GM10248 (cell line): ENCODE measurements at regions not wholly inside any gene's neighbourhood (a gene's known extent, or its start where the extent isn't known, plus 50 kb on each side); places are given as distances from the start of the nearest gene placed in this dataset.

ENCODE experiments used
- CTCF ChIA-PET: fragments of 300-600 bp; sonication (Branson Sonifier 250); formaldehyde crosslinking; extraction: SDS; loops from one replicate; lab custom pipeline; 2021; ENCODE audit warnings: antibody characterized with exemption; lab: Yijun Ruan, JAX
- POLR2A ChIA-PET: fragments of 350-650 bp; sonication (Branson Sonifier 250); formaldehyde crosslinking; extraction: SDS; loops from one replicate; lab custom pipeline; 2020; ENCODE audit warnings: antibody characterized with exemption; lab: Yijun Ruan, JAX
- DNase-seq: peaks from one replicate; pipeline ENCODE4 v3.0.0; 2012; ENCODE audit errors: extremely low spot score
- TF ChIP-seq, protein P1 (sequence below): IDR thresholded peaks from 2 replicates; pipeline ENCODE4 v1.5.1; 2012; ENCODE audit warnings: mild to moderate bottlenecking, low read depth; ENCODE audit errors: extremely low read depth, missing control alignments, control extremely low read depth

DNA sequence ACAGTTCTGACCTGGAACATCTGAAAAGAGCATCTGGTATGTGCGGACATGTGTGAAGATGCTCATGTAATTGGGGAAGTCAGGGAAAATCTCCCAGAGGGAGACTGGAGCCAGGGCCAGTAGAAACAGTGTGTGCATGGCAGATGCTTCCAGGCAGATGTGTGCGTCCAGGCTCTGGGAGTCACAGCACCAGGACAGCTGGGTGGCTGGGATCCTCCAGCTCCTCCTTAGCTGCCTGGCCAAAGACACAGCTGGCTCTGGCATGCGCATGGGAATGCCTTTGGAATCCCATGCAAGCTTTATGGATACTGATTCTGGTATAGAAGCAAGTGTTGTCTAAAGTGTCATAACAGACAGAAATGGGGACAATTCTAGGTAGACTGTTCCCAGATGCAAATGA is 369.7 kb downstream of the INSIG2 start:
- TF ChIP-seq, protein P1, sequence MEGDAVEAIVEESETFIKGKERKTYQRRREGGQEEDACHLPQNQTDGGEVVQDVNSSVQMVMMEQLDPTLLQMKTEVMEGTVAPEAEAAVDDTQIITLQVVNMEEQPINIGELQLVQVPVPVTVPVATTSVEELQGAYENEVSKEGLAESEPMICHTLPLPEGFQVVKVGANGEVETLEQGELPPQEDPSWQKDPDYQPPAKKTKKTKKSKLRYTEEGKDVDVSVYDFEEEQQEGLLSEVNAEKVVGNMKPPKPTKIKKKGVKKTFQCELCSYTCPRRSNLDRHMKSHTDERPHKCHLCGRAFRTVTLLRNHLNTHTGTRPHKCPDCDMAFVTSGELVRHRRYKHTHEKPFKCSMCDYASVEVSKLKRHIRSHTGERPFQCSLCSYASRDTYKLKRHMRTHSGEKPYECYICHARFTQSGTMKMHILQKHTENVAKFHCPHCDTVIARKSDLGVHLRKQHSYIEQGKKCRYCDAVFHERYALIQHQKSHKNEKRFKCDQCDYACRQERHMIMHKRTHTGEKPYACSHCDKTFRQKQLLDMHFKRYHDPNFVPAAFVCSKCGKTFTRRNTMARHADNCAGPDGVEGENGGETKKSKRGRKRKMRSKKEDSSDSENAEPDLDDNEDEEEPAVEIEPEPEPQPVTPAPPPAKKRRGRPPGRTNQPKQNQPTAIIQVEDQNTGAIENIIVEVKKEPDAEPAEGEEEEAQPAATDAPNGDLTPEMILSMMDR: no peak
- no peak for DNase-seq
- POLR2A ChIA-PET: no interaction called here
- CTCF ChIA-PET: interaction anchor here (1.7 kb wide), 1 partner anchor 10 kb away, joined by 4 read pairs; no protein-coding TSS in a partner anchor

DNA sequence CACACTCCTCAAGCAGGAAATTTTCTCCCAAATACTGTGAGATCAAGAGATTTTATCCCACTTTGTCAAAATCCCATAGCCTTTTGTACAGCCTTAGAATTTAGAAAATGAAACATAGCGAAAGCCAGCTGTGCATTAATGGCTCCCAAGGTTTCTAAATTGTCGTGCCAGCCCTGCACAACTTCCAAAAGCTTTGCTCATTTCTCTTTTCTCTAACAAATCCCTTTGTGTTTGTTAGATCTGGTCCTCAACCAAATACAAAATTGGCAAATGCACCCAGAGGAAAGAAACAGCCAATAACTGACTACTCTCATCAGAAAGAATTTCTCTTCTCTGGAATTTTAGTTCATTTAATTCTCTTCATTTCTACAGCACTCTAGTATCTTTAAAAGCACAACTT is 361.1 kb downstream of the INSIG2 start:
- ChIA-PET POLR2A (no interaction called here), CTCF (interaction anchor here (1.1 to 1.4 kb wide), 2 partner anchors 11 to 110 kb away, joined by 3 to 4 read pairs; no protein-coding TSS in a partner anchor)
- TF ChIP-seq, protein P1: no peak
- no peak for DNase-seq

DNA sequence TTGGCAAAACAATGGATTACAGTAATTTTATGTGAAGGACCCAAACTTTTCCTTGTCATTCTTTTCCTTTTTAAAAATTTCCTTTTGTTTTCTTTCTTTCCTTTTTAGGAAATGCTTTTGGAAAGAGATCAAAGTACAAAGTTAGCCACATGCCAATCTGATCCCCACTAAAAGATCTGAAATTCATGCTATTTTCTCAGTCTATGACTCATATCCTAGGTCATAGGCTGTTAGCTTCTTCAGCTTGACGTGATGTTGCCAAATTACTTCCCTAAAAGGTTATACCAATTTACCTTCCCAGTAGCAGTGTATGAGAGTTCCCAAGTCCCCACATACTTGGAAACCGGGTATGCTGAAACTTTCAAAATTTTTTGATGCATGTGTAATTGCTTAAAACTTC is 355.3 kb downstream of the INSIG2 start:
- CTCF ChIA-PET: no interaction called here
- DNase-seq: no peak
- TF ChIP-seq, protein P1: no peak

DNA sequence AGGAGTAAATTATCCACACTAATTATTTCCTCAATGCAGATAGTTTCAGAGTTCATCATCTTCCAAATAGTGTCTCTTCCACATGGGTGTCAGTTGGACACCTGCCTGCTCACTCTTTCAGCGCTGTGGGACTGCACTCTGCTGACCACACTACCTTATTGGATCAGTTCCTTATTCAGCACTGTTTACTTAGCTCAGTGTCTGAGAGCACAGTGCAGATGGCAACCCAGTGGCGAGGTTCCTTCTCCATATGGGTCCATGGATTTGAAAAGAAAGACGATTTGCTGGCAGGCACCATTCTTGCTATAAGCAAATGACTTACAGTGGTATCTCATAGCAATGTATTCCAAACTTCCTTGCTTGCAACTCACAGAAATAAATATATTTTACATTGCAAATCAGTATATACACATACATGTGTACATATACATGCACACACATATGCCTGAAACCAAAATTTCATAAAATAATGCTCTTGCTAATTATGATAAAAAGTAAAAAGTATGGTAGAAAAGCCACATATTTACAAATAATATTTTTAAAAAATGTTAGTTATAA is 354.8 kb downstream of the INSIG2 start:
- no peak for DNase-seq
- ChIA-PET POLR2A (no interaction called here), CTCF (no interaction called here)
- TF ChIP-seq, protein P1: no peak

More for the DNA sequence above, 355.3 kb downstream of the INSIG2 start:
- POLR2A ChIA-PET: no interaction called here

DNA sequence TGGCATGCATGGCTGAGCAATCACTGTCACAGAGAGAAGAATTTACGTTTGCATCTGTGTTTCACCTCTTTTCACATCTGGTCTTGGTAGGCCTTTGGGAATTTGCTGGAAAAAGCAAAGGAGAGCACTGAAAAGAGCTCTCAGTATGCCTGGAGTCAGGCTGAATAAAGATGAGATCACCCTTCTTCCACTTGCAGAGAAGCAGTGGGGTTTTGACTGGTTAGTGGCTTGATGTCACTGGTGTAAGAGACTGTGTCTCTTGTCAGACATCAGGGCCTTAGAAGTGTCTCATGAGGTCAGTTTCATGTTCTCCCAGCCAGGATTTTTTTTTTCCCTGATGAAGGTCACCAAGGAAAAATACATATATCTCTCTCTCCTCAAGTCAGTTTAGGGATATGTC is 353.8 kb downstream of the INSIG2 start:
- CTCF ChIA-PET: no interaction called here
- no peak for DNase-seq
- TF ChIP-seq, protein P1: no peak
- POLR2A ChIA-PET: no interaction called here

DNA sequence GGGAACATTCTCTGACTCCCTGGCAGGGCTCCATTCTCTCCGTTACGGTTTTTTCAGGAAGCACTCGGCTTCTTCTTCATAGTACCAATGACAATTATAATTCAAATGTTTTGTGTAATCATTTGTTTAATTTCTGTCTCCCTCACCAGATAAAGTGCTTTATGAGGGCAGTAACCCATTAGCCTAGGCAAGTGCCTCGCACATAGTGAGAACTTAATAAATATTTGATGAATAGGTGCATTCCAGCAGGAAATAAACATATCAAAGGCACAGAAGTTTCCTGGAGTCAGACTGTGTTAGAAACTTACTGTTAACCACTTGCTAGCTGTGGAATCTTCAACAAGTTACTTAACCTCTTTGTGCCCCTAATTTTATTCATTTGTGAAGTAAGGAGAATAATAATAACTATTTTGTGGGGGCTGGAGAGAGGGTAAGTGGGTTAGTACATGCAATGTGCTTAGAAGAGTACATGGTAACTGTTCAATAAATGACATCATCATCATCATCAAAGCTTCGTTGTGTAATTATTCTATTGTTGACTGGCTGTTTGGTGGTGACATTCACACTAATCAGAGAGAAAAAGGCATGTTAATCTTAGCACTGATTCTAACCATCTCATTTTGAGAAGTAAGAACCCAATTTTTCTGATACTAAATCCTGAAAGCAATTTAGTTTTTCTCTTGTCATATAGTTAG is 352.3 kb downstream of the INSIG2 start:
- no peak for DNase-seq
- ChIA-PET CTCF (no interaction called here), POLR2A (no interaction called here)
- TF ChIP-seq, protein P1: no peak
